Mesothelial cell of epicardium (in vitro differentiated cells): ENCODE measurements at regions not wholly inside any gene's neighbourhood (a gene's known extent, or its start where the extent isn't known, plus 50 kb on each side); places are given as distances from the start of the nearest gene placed in this dataset.

Experiments
- DNase-seq, 2 experiments: peaks; one replicate each; pipeline ENCODE4 v3.0.0; 2021; ENCODE audit warnings: low spot score in 2 of 2; ENCODE audit not compliant: unreplicated experiment in 2 of 2
- H3K27ac Mint-ChIP-seq: 2 replicates; pipeline ENCODE4 v1.8.0; 2021; ENCODE audit warnings: mixed read lengths
- H3K27me3 Mint-ChIP-seq: 2 replicates; pipeline ENCODE4 v1.8.0; 2021; ENCODE audit warnings: low read depth, mixed read lengths
- H3K36me3 Mint-ChIP-seq: 2 replicates; pipeline ENCODE4 v1.8.0; 2021; ENCODE audit warnings: mixed read lengths
- H3K4me1 Mint-ChIP-seq: 2 replicates; pipeline ENCODE4 v1.8.0; 2021; ENCODE audit warnings: mixed read lengths
- H3K4me3 Mint-ChIP-seq: 2 replicates; pipeline ENCODE4 v1.8.0; 2021; ENCODE audit warnings: mild to moderate bottlenecking, moderate library complexity, mixed read lengths
- H3K9me3 Mint-ChIP-seq: 2 replicates; pipeline ENCODE4 v1.8.0; 2021; ENCODE audit warnings: mixed read lengths
- TF ChIP-seq, protein P1 (sequence below): fragments of 200-600 bp; sonication (generic); IDR thresholded peaks from one replicate; pipeline ENCODE4 v1.5.0; 2021; ENCODE audit warnings: antibody characterized with exemption; ENCODE audit not compliant: unreplicated experiment

DNA sequence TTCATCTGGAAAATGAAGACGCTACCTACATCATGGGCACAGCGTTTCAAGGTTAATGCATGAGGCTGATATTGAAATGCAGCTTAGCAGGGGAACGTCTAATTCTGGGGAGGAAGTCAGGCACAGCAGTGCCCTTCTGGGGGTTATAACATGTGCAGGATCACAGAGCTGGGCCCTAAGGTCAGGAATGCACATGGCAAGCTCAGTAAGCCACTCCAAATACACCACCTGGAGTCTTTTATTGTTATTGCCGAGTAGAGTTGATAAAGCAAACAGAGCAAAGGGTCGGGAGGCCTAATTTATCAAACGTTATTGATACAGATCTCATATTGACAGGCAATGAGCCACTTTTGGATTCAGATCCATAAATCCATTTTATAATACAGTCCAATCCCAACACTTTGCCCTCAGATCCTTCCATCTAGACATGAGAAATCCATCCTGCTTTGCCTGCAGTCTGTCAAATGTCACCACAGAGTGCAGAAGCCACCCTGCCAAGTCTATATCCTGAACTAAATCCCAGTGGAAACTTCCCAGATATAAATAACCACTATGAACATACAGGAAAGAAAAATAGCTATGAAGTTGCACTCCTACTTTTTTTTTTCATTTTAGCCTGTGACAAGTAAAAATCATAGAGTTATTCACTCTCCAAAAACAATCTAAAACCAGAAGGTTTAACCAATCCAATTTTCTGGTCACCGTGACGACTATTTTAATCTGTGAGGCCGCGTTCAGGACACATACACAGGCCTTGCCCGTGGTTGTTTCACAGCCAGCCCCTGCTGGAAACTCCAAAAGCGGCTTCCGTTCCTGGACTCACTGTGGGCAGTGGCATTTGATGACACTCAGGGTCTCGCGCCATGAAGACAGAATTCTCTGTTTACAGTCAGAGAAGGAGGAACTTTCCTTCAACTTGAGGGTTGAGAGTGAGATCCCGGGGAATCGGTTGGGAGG is 335.4 kb downstream of the DHX15 start:
- peaks cover 7% of the 10 kb centered on the region for H3K27me3 Mint-ChIP-seq
- DNase-seq = no peak
- peaks cover 20% of the 10 kb centered on the region for H3K4me1 Mint-ChIP-seq
- no peaks in the 10 kb centered on the region for H3K36me3 Mint-ChIP-seq
- H3K9me3 Mint-ChIP-seq = no peaks in the 10 kb centered on the region
- H3K4me3 Mint-ChIP-seq = no peak overlapping the region
- no peak overlapping the region for H3K27ac Mint-ChIP-seq
- TF ChIP-seq, protein P1, sequence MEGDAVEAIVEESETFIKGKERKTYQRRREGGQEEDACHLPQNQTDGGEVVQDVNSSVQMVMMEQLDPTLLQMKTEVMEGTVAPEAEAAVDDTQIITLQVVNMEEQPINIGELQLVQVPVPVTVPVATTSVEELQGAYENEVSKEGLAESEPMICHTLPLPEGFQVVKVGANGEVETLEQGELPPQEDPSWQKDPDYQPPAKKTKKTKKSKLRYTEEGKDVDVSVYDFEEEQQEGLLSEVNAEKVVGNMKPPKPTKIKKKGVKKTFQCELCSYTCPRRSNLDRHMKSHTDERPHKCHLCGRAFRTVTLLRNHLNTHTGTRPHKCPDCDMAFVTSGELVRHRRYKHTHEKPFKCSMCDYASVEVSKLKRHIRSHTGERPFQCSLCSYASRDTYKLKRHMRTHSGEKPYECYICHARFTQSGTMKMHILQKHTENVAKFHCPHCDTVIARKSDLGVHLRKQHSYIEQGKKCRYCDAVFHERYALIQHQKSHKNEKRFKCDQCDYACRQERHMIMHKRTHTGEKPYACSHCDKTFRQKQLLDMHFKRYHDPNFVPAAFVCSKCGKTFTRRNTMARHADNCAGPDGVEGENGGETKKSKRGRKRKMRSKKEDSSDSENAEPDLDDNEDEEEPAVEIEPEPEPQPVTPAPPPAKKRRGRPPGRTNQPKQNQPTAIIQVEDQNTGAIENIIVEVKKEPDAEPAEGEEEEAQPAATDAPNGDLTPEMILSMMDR = no peak

DNA sequence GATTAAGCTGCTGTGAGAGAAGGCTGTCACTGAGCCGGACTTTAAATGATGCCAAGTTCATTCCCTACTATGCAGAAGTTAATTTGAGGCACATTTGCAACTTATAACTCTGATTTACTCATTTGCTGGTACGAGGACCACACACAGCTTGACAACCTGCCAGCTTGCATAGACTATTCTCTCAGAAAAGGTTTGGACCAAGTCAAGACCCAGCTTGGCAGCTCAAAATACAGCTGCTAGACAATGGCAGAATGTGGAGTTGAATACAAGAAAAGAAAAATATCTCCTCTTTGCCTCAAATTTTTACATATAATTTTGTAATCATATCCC is 338.9 kb downstream of the DHX15 start:
- Mint-ChIP-seq H3K27ac (no peak overlapping the region), H3K4me3 (no peak overlapping the region), H3K9me3 (no peaks in the 10 kb centered on the region), H3K27me3 (peaks cover 9% of the 10 kb centered on the region), H3K36me3 (no peaks in the 10 kb centered on the region), H3K4me1 (peaks cover 15% of the 10 kb centered on the region)
- no peak for DNase-seq
- TF ChIP-seq, protein P1 = no peak

DNA sequence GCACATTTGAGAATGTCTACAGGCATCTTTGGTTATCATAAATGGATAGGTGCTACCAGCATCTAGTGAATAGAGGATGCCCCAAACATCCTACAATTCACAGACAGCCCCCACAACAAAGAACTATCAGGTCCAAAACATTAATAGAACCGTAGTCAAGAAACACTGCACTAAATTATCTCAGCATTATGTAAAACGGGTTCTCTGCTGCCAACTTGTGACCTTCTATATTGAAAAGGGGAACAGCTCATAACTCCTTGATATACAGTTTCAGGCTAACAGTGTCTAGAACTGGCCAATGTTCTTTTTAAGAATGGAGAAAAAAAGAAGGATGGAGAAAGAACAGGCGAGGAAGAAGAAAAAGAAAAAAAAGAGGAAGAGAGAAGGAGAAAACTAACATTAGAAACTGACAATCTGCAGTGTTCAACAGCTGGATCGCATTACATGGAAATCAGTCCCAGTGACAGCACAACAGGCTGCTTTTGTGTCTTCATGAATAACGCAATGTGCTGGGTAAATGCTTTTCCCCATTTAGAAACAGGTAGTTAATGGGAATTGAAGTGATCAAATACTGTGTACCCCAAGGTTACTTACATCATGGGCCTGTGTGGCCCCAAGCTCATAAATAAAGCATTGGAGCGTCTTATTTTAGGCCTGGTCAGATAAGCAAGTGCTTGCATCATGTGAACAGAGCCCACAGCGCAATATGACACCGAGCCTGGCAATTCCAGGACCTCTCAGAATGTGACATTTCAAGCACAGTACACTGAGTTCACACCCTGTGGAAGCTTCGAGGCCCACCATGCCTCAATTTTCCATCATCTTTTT is 339.5 kb downstream of the DHX15 start:
- peaks cover 15% of the 10 kb centered on the region for H3K4me1 Mint-ChIP-seq
- H3K27me3 Mint-ChIP-seq = peaks cover 9% of the 10 kb centered on the region
- no peak overlapping the region for H3K27ac Mint-ChIP-seq

DNA sequence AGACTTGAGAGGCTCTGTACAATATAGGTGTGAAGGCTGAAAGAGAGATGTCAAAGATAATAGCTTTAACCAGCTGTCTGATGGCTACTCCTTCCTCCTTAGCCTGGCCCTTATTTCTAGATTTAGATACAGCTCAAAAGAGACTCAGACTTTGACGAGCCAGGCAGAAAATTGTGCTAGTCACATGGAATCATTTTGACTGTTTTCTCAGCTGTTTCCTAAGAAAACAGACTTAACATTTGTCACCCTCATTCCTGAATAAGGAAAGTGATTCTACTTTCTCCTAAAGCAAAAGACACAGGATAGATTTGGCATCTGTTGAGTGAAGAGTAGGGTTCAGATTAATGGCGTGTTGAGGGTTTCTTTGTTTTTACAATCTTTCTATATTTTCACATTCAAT is 340.7 kb downstream of the DHX15 start:
- Mint-ChIP-seq H3K4me3 (no peak overlapping the region), H3K27ac (no peak overlapping the region), H3K27me3 (peaks cover 11% of the 10 kb centered on the region), H3K4me1 (peaks cover 7% of the 10 kb centered on the region), H3K36me3 (no peaks in the 10 kb centered on the region), H3K9me3 (no peaks in the 10 kb centered on the region)
- DNase-seq = no peak
- TF ChIP-seq, protein P1 = no peak

More for the DNA sequence above, 339.5 kb downstream of the DHX15 start:
- TF ChIP-seq, protein P1 = no peak
- Mint-ChIP-seq H3K9me3 (no peaks in the 10 kb centered on the region), H3K36me3 (no peaks in the 10 kb centered on the region), H3K4me3 (no peak overlapping the region)
- DNase-seq = no peak

DNA sequence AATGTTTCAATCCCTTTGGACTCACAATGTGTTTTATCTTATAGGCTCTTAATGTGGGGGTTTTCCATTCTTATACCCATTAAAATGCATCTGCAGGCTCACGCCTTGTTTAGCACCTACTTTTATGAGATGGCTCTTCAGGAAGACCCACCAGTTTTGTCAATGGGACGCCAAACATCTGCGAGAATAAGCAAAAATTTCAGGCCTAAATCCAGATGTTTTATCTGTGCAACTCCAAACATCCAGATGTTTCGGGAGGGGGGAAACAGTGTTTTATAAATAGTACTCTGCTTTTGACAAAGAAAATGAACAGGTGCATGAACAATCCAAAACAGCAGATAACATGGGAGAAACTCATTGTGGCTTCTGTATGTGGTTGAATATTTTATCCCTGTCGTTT is 342.8 kb downstream of the DHX15 start:
- TF ChIP-seq, protein P1 = no peak
- H3K9me3 Mint-ChIP-seq = no peaks in the 10 kb centered on the region
- no peak overlapping the region for H3K27ac Mint-ChIP-seq
- H3K4me1 Mint-ChIP-seq = peaks cover 5% of the 10 kb centered on the region
- H3K27me3 Mint-ChIP-seq = peaks cover 11% of the 10 kb centered on the region
- H3K36me3 Mint-ChIP-seq = no peaks in the 10 kb centered on the region
- H3K4me3 Mint-ChIP-seq = no peak overlapping the region
- no peak for DNase-seq
